ENCODE measurements at regions not wholly inside any gene's neighbourhood (a gene's known extent, or its start where the extent isn't known, plus 50 kb on each side); places are given as distances from the start of the nearest gene placed in this dataset.
"Not testable (repeated sequence)": the region's sequence is repeated elsewhere in the genome, so short reads cannot be mapped to it uniquely, and the experiment has no call there.

DNA sequence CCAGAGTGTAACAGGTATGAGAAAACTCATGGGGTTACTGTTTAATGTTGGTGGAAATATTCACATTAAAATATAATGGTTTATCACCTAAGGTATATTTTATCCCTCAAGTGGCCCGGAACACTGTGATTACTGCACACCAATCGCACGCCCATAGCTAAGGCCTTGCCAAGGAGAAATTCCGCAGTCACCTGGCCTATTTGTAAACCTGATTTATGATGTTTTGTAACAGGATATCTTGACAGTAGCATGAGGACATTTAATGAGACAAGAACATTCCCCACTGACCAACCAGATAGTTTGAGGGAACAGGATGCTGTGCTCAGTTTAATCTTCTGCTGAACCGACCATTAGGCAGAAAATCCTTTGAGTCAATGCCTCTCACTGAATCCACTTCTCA is 61.7 kb upstream of the ROPN1B start:
- not testable (repeated sequence) for H3K9ac ChIP-seq (ENCODE audit: low read length); H3K79me2 ChIP-seq (ENCODE audit: low read length); H3F3A ChIP-seq (ENCODE audit: insufficient read depth, low read length); H3K4me3 ChIP-seq (ENCODE audit: low read length); H3K9me2 ChIP-seq (replicated peaks; ENCODE audit: insufficient read depth, low read length); H3K4me1 ChIP-seq (ENCODE audit: low read length); H2AFZ ChIP-seq (ENCODE audit: low read length); H3K27ac ChIP-seq (ENCODE audit: low read length); H3K27me3 ChIP-seq (replicated peaks; ENCODE audit: insufficient read depth, low read length); H3K36me3 ChIP-seq (replicated peaks; ENCODE audit: insufficient read depth, low read length); H3K4me2 ChIP-seq (ENCODE audit: low read depth, low read length); DNase-seq; H4K20me1 ChIP-seq (ENCODE audit: insufficient read depth, low read length); H3K9me3 ChIP-seq (replicated peaks; ENCODE audit: insufficient read depth, low read length)

DNA sequence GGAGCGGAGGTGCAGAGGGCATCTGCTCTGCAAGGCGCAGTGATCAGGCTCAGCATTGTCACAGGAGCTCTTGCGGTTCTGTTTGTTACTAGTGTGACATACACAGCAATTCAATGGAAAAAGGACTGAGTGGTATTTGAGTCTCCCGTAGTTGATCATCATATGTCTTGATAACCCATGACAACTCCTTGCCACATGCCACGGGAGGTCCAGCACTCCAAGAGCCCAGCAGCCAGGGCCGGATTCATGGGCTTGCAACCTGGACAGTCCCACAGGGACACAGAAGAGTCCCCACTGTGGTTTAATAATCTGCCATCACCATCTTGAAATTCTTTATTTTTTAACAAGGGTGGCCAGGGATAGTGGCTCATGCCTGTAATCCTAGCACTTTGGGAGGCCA is 58.1 kb upstream of the ROPN1B start:
- not testable (repeated sequence) for H3K9ac ChIP-seq (ENCODE audit: low read length); H2AFZ ChIP-seq (ENCODE audit: low read length); H3K4me1 ChIP-seq (ENCODE audit: low read length); H3K27me3 ChIP-seq (replicated peaks; ENCODE audit: insufficient read depth, low read length); H3F3A ChIP-seq (ENCODE audit: insufficient read depth, low read length); DNase-seq; H3K9me3 ChIP-seq (replicated peaks; ENCODE audit: insufficient read depth, low read length); H3K36me3 ChIP-seq (replicated peaks; ENCODE audit: insufficient read depth, low read length); H3K79me2 ChIP-seq (ENCODE audit: low read length); H4K20me1 ChIP-seq (ENCODE audit: insufficient read depth, low read length); H3K9me2 ChIP-seq (replicated peaks; ENCODE audit: insufficient read depth, low read length); H3K27ac ChIP-seq (ENCODE audit: low read length); H3K4me3 ChIP-seq (ENCODE audit: low read length); H3K4me2 ChIP-seq (ENCODE audit: low read depth, low read length)

DNA sequence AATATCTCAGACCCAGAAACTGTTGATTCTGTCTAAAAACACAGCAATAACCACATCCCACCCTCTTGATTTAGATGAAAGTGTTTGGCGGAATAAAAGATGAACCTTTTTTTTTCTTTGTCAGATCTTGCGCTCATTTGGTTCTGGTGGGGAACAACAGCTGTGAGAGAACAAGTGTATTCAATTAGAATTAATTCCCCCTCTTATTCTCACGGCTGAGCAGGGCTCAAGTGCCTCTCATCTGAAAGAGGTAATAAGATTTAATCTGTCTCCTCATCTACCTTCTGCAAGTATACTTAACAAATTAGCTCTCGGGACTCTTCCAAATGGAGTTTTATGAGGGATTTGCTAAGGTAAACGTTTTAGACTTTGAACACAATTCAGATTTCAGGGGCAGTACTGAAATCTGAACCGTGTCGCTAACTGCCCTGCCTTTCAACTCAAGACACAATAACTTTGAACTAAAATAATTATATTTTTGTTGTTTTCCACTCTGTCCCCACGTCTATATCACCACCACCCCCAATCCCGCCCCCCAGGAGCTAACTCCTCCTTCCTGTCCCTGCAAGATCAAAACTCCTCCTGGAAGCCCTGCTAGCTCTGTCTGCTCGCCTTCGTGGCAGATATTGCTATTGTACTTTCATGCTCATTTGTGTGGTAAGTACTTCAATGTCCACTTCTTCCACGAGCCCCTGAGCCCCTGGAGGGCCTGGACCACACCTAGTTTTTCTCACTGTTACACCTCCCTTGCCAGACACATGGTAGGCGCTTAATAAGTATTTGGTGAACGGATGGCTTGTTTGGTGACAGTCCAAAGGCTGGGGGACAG is 54.2 kb upstream of the ROPN1B start:
- not testable (repeated sequence) for DNase-seq; H3K27me3 ChIP-seq (replicated peaks; ENCODE audit: insufficient read depth, low read length); H4K20me1 ChIP-seq (ENCODE audit: insufficient read depth, low read length); H3K36me3 ChIP-seq (replicated peaks; ENCODE audit: insufficient read depth, low read length); H3K9me3 ChIP-seq (replicated peaks; ENCODE audit: insufficient read depth, low read length); H3K79me2 ChIP-seq (ENCODE audit: low read length); H3K9me2 ChIP-seq (replicated peaks; ENCODE audit: insufficient read depth, low read length)
- H3K4me2 ChIP-seq (ENCODE audit: low read depth, low read length), result peak overlapping the region; percentile 81
- peak overlapping the region; percentile 56; the same call in 1 of the 2 replicates for H2AFZ ChIP-seq (ENCODE audit: low read length)
- H3K4me3 ChIP-seq (ENCODE audit: low read length), result peak overlapping the region; percentile 63
- H3F3A ChIP-seq (ENCODE audit: insufficient read depth, low read length), result peaks cover 17% of the 10 kb centered on the region
- peak overlapping the region; percentile 90; the same call in 1 of the 2 replicates for H3K27ac ChIP-seq (ENCODE audit: low read length)
- H3K4me1 ChIP-seq (ENCODE audit: low read length), result peaks cover 21% of the 10 kb centered on the region
- H3K9ac ChIP-seq (ENCODE audit: low read length), result peak overlapping the region; percentile 70

DNA sequence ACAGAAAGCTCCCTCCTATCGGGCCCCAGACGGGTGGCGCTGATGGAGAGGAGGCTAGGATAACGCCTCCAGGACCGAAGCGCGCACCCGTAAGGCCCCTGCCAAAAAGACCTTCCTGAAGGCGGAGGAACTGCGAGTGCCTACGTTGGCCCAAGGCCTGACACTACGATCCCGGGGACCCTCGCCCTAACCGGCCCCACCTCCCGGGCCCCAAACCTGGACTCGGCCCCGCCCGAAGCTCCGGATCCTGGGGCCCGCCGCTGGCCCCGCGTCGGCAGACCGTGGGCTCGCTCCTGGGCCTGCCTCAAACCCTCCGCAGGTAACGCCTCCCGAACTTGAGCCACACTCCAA is 53.6 kb upstream of the ROPN1B start:
- not testable (repeated sequence) for H3K9me3 ChIP-seq (replicated peaks; ENCODE audit: insufficient read depth, low read length); H3K36me3 ChIP-seq (replicated peaks; ENCODE audit: insufficient read depth, low read length); H3K27me3 ChIP-seq (replicated peaks; ENCODE audit: insufficient read depth, low read length); H4K20me1 ChIP-seq (ENCODE audit: insufficient read depth, low read length); H3K9me2 ChIP-seq (replicated peaks; ENCODE audit: insufficient read depth, low read length); H3K79me2 ChIP-seq (ENCODE audit: low read length)
- peak; percentile 11 for DNase-seq
- Histone ChIP-seq H3F3A (ENCODE audit: insufficient read depth, low read length) (peaks cover 17% of the 10 kb centered on the region), H3K27ac (ENCODE audit: low read length) (peak overlapping the region; percentile 90; the same call in 1 of the 2 replicates), H3K4me1 (ENCODE audit: low read length) (peaks cover 21% of the 10 kb centered on the region), H2AFZ (ENCODE audit: low read length) (peak overlapping the region; percentile 56), H3K9ac (ENCODE audit: low read length) (peak overlapping the region; percentile 70), H3K4me2 (ENCODE audit: low read depth, low read length) (peak overlapping the region; percentile 81; the same call in 1 of the 2 replicates), H3K4me3 (ENCODE audit: low read length) (peak overlapping the region; percentile 63)

DNA sequence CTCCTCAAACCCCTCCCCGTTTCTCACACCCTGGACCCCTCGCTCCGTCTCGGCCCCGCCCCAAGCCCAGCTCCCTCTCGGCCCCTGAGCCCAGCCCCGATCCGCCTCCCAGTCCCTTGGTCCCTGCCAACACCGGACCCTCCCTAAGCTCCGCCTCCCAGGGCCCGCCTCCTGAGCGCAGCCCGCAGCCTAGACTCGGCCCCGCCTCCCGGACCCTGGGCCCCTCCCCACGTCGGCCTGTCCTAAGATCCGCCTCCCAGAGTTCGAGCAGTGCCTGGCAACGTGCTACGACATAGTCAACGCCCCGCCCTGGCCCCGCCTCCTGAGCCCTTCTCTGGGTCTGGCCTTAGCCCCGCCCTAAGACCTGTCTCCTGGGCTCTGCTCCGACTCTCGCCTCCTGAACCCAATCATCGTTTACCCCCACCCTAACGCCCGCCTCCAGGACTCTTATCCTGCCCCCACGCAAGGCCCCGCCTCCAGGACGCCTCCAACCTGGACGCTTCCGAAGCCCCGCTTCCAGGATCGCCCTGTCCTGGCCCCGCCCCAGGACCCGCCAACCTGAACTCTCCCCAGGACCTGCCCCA is 53.1 kb upstream of the ROPN1B start:
- H3K4me2 ChIP-seq (ENCODE audit: low read depth, low read length), result peak overlapping the region; percentile 81; the same call in 1 of the 2 replicates
- H3K4me1 ChIP-seq (ENCODE audit: low read length), result peaks cover 21% of the 10 kb centered on the region
- peaks cover 17% of the 10 kb centered on the region for H3F3A ChIP-seq (ENCODE audit: insufficient read depth, low read length)
- H2AFZ ChIP-seq (ENCODE audit: low read length), result peak overlapping the region; percentile 56
- H3K27ac ChIP-seq (ENCODE audit: low read length), result peak overlapping the region; percentile 90; the same call in 1 of the 2 replicates
- H3K79me2 ChIP-seq (ENCODE audit: low read length); H3K9me2 ChIP-seq (replicated peaks; ENCODE audit: insufficient read depth, low read length); H3K27me3 ChIP-seq (replicated peaks; ENCODE audit: insufficient read depth, low read length); H4K20me1 ChIP-seq (ENCODE audit: insufficient read depth, low read length); H3K36me3 ChIP-seq (replicated peaks; ENCODE audit: insufficient read depth, low read length); H3K9me3 ChIP-seq (replicated peaks; ENCODE audit: insufficient read depth, low read length): not testable (repeated sequence)
- peak; percentile 98 for DNase-seq
- peak overlapping the region; percentile 70 for H3K9ac ChIP-seq (ENCODE audit: low read length)
- H3K4me3 ChIP-seq (ENCODE audit: low read length), result peak overlapping the region; percentile 63
